Subcutaneous abdominal adipose tissue (tissue), 5 donors: ENCODE measurements at regions not wholly inside any gene's neighbourhood (a gene's known extent, or its start where the extent isn't known, plus 50 kb on each side); places are given as distances from the start of the nearest gene placed in this dataset.
"Not testable (repeated sequence)": the region's sequence is repeated elsewhere in the genome, so short reads cannot be mapped to it uniquely, and the experiment has no call there.

Experiments used
- H3K27ac ChIP-seq: one replicate; pipeline ENCODE4 v1.7.0; 2013; ENCODE audit warnings: low read depth, mild to moderate bottlenecking, inconsistent platforms, low read length, moderate library complexity
- H3K27me3 ChIP-seq, 5 donors: one replicate each; pipeline ENCODE4 v1.7.0; 2013; ENCODE audit warnings: low read length in 5 of 5, inconsistent platforms in 1 of 5; ENCODE audit not compliant: control insufficient read depth in 5 of 5, insufficient read depth in 4 of 5
- H3K36me3 ChIP-seq, 5 donors: one replicate each; pipeline ENCODE4 v1.7.0; 2013; ENCODE audit warnings: low read length in 5 of 5; ENCODE audit not compliant: control insufficient read depth in 5 of 5, insufficient read depth in 5 of 5
- H3K4me1 ChIP-seq, 5 donors: one replicate each; pipeline ENCODE4 v1.7.0; 2013; ENCODE audit warnings: low read length in 5 of 5, mild to moderate bottlenecking in 3 of 5, moderate library complexity in 1 of 5; ENCODE audit not compliant: control insufficient read depth in 5 of 5, insufficient read depth in 5 of 5
- H3K4me3 ChIP-seq, 5 donors: one replicate each; pipeline ENCODE4 v1.7.0; 2013; ENCODE audit warnings: low read length in 5 of 5, low read depth in 1 of 5
- H3K9ac ChIP-seq, 5 donors: one replicate each; pipeline ENCODE4 v1.7.0; 2013; ENCODE audit warnings: low read length in 5 of 5, mild to moderate bottlenecking in 4 of 5, moderate library complexity in 3 of 5
- H3K9me3 ChIP-seq, 5 donors: one replicate each; pipeline ENCODE4 v1.7.0; 2013; ENCODE audit warnings: low read length in 5 of 5; ENCODE audit not compliant: control insufficient read depth in 5 of 5
- donor health status: healthy.
- donor health status: healthy.
- donor health status: healthy.
- donor health status: healthy.
- donor health status: healthy.

- H3K9me3 ChIP-seq: peaks cover 0 to 5% (median 0%) of the 10 kb centered on the region in 5 donors
- H3K27me3 ChIP-seq: no peaks in the 10 kb centered on the region
- no peaks in the 10 kb centered on the region for H3K36me3 ChIP-seq
- no peak overlapping the region for H3K4me3 ChIP-seq
- no peak overlapping the region for H3K9ac ChIP-seq
- no peak overlapping the region for H3K27ac ChIP-seq
- H3K4me1 ChIP-seq: peaks cover 0 to 7% (median 0%) of the 10 kb centered on the region in 5 donors
These were observed 214.2 kb upstream of the HTR1E start for GRCh38 chr6:86723151-86723550.

- Histone ChIP-seq H3K27ac (no peak overlapping the region), H3K9me3 (peaks cover 0 to 5% (median 0%) of the 10 kb centered on the region in 5 donors), H3K4me1 (peaks cover 0 to 7% (median 0%) of the 10 kb centered on the region in 5 donors), H3K4me3 (no peak overlapping the region), H3K36me3 (no peaks in the 10 kb centered on the region), H3K9ac (no peak overlapping the region), H3K27me3 (no peaks in the 10 kb centered on the region)
These were observed 215.2 kb upstream of the HTR1E start for GRCh38 chr6:86722131-86722530.

- no peaks in the 10 kb centered on the region for H3K27me3 ChIP-seq
- no peak overlapping the region for H3K4me3 ChIP-seq
- H3K27ac ChIP-seq: no peak overlapping the region
- H3K9me3 ChIP-seq: no peaks in the 10 kb centered on the region
- H3K36me3 ChIP-seq: no peaks in the 10 kb centered on the region
- no peaks in the 10 kb centered on the region for H3K4me1 ChIP-seq
- H3K9ac ChIP-seq: no peak overlapping the region
These were observed 221.7 kb upstream of the HTR1E start for GRCh38 chr6:86715676-86716075.

GRCh38 chr6:86712039-86712438, 225.3 kb upstream of the HTR1E start:
- Histone ChIP-seq H3K27me3 (no peaks in the 10 kb centered on the region), H3K27ac (no peak overlapping the region), H3K4me1 (peaks cover 0 to 7% (median 0%) of the 10 kb centered on the region in 5 donors)

GRCh38 chr6:86707545-86708120, 229.7 kb upstream of the HTR1E start:
- Histone ChIP-seq H3K9ac (no peak overlapping the region), H3K36me3 (no peaks in the 10 kb centered on the region), H3K4me3 (no peak overlapping the region), H3K9me3 (no peaks in the 10 kb centered on the region), H3K27me3 (no peaks in the 10 kb centered on the region), H3K27ac (no peak overlapping the region), H3K4me1 (peaks cover 0 to 13% (median 0%) of the 10 kb centered on the region in 5 donors)

More at GRCh38 chr6:86712039-86712438, 225.3 kb upstream of the HTR1E start:
- H3K36me3 ChIP-seq: no peaks in the 10 kb centered on the region
- no peak overlapping the region for H3K4me3 ChIP-seq
- no peaks in the 10 kb centered on the region for H3K9me3 ChIP-seq
- H3K9ac ChIP-seq: no peak overlapping the region

GRCh38 chr6:86706449-86706848, 230.9 kb upstream of the HTR1E start:
- H3K4me1 ChIP-seq: peaks cover 0 to 13% (median 0%) of the 10 kb centered on the region in 5 donors
- H3K4me3 ChIP-seq: no peak overlapping the region
- no peak overlapping the region for H3K27ac ChIP-seq
- no peak overlapping the region for H3K9ac ChIP-seq
- no peaks in the 10 kb centered on the region for H3K9me3 ChIP-seq
- no peaks in the 10 kb centered on the region for H3K36me3 ChIP-seq
- no peaks in the 10 kb centered on the region for H3K27me3 ChIP-seq

- not testable (repeated sequence) for H3K9me3 ChIP-seq, H3K4me1 ChIP-seq, H3K27me3 ChIP-seq, H3K9ac ChIP-seq, H3K27ac ChIP-seq, H3K4me3 ChIP-seq, H3K36me3 ChIP-seq
These were observed 236.1 kb upstream of the HTR1E start for GRCh38 chr6:86701228-86701627.

GRCh38 chr6:86686496-86686895, 250.8 kb upstream of the HTR1E start:
- Histone ChIP-seq H3K36me3 (no peaks in the 10 kb centered on the region), H3K4me1 (no peaks in the 10 kb centered on the region), H3K9me3 (peaks cover 0 to 3% (median 0%) of the 10 kb centered on the region in 5 donors), H3K27me3 (no peaks in the 10 kb centered on the region), H3K27ac (no peak overlapping the region), H3K9ac (no peak overlapping the region), H3K4me3 (no peak overlapping the region)

- peaks cover 0 to 3% (median 0%) of the 10 kb centered on the region in 5 donors for H3K9me3 ChIP-seq
- no peak overlapping the region for H3K27ac ChIP-seq
- no peak overlapping the region for H3K9ac ChIP-seq
- H3K4me1 ChIP-seq: no peaks in the 10 kb centered on the region
- H3K4me3 ChIP-seq: no peak overlapping the region
- no peaks in the 10 kb centered on the region for H3K36me3 ChIP-seq
- H3K27me3 ChIP-seq: no peaks in the 10 kb centered on the region
These were observed 252.0 kb upstream of the HTR1E start for GRCh38 chr6:86685230-86685797.

- H3K9me3 ChIP-seq: peaks cover 0 to 3% (median 0%) of the 10 kb centered on the region in 5 donors
- no peaks in the 10 kb centered on the region for H3K4me1 ChIP-seq
- no peaks in the 10 kb centered on the region for H3K36me3 ChIP-seq
- H3K9ac ChIP-seq: no peak overlapping the region
- no peaks in the 10 kb centered on the region for H3K27me3 ChIP-seq
- H3K27ac ChIP-seq: no peak overlapping the region
- no peak overlapping the region for H3K4me3 ChIP-seq
These were observed 254.0 kb upstream of the HTR1E start for GRCh38 chr6:86683132-86683908.
